Neutrophil (primary cell): ENCODE measurements at regions not wholly inside any gene's neighbourhood (a gene's known extent, or its start where the extent isn't known, plus 50 kb on each side); places are given as distances from the start of the nearest gene placed in this dataset.

ENCODE experiments used
- H3K27ac ChIP-seq: fragments of 200-600 bp; sonication (generic); 2 replicates; pipeline ENCODE4 v1.5.1; 2016; ENCODE audit warnings: mild to moderate bottlenecking, moderate library complexity
- H3K27me3 ChIP-seq: fragments of 200-600 bp; sonication (generic); 2 replicates; pipeline ENCODE4 v1.6.0; 2016; ENCODE audit warnings: mild to moderate bottlenecking
- H3K36me3 ChIP-seq: fragments of 200-600 bp; sonication (generic); 2 replicates; pipeline ENCODE4 v1.5.1; 2017
- H3K4me1 ChIP-seq, 2 experiments: fragments of 200-600 bp in 1 of 2; sonication (generic) in 1 of 2; 1 replicate in 1 of 2; 2 replicates in 1 of 2; pipeline versions ENCODE4 v1.5.1 to v1.6.1; 2013 to 2016; ENCODE audit warnings: low read depth in 1 of 2, low read length in 1 of 2, mild to moderate bottlenecking in 1 of 2, moderate library complexity in 1 of 2; ENCODE audit not compliant: control insufficient read depth in 1 of 2, insufficient read depth in 1 of 2
- H3K4me3 ChIP-seq, 2 experiments: fragments of 200-600 bp in 1 of 2; sonication (generic) in 1 of 2; 1 replicate in 1 of 2; 2 replicates in 1 of 2; pipeline ENCODE4 v1.5.1; 2013 to 2016; ENCODE audit warnings: low read depth in 1 of 2, low read length in 1 of 2, mild to moderate bottlenecking in 1 of 2, moderate library complexity in 1 of 2
- H3K9me3 ChIP-seq: fragments of 200-600 bp; sonication (generic); 2 replicates; pipeline ENCODE4 v1.5.1; 2016
- TF ChIP-seq, protein P1 (sequence below): fragments of 200-600 bp; sonication (generic); IDR thresholded peaks from 2 replicates; pipeline ENCODE4 v1.5.1; 2016; ENCODE audit warnings: antibody characterized with exemption

DNA sequence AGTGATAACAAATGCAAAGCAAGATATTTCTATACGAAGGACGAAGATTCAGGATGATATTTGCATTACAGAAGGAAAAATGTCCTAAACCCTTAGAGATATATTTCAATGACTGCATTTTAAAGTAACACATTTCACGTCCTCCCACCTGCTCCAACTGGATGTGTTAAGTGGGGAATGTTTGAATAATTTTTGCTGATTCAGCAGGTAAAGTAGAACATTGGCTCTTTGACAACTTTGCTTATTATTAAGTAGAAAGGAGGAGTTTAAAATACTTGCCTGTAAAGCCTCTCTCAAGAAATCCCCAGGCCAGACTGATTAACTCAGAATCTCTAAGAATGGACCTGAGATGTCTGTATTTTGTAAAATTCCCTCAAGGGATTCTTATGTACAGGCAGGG is 1165.2 kb upstream of the PRKX start:
- no peaks in the 10 kb centered on the region for H3K36me3 ChIP-seq
- no peaks in the 10 kb centered on the region for H3K4me1 ChIP-seq
- no peaks in the 10 kb centered on the region for H3K9me3 ChIP-seq
- H3K4me3 ChIP-seq = no peak overlapping the region
- H3K27me3 ChIP-seq = no peaks in the 10 kb centered on the region
- no peak overlapping the region for H3K27ac ChIP-seq
- TF ChIP-seq, protein P1, sequence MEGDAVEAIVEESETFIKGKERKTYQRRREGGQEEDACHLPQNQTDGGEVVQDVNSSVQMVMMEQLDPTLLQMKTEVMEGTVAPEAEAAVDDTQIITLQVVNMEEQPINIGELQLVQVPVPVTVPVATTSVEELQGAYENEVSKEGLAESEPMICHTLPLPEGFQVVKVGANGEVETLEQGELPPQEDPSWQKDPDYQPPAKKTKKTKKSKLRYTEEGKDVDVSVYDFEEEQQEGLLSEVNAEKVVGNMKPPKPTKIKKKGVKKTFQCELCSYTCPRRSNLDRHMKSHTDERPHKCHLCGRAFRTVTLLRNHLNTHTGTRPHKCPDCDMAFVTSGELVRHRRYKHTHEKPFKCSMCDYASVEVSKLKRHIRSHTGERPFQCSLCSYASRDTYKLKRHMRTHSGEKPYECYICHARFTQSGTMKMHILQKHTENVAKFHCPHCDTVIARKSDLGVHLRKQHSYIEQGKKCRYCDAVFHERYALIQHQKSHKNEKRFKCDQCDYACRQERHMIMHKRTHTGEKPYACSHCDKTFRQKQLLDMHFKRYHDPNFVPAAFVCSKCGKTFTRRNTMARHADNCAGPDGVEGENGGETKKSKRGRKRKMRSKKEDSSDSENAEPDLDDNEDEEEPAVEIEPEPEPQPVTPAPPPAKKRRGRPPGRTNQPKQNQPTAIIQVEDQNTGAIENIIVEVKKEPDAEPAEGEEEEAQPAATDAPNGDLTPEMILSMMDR = no peak

DNA sequence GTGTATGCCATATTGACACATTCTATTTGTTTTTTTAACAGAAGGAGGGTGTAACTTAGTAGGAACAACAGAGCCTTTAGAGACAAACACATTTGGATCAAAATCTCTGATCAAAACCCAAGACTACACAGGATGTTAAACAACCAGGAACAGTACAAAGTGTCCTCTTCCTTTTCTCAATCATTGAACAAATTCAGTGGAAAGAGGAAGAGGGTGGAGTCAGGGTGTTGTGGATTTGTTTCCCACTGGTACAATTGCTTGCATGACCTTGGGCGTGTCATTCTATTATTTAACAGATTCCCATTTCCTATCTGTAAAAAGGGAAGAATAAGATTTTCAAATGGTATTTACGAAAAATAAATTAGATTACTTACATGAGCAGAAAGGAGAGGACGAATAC is 1162.8 kb upstream of the PRKX start:
- Histone ChIP-seq H3K27ac (no peak overlapping the region), H3K9me3 (no peaks in the 10 kb centered on the region), H3K4me1 (no peaks in the 10 kb centered on the region), H3K27me3 (no peaks in the 10 kb centered on the region), H3K36me3 (no peaks in the 10 kb centered on the region), H3K4me3 (no peak overlapping the region)
- TF ChIP-seq, protein P1 = no peak

DNA sequence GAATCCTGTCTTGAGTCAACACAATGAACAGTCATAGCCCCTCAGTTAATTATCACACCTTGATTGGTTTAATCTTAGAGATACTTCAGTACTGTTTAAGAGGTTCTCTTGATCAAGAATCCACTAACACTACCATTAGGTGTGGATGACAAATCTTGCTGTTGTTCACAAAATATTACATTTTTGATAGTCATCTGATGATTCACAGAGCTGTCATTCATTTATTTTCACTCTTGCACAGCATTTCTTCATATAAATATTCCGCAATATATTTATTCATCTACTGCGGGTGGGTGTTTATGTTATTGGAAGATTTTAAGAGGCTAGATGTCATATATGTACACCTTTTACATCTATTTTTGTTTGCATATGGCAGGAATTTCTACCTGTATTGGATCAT is 1138.1 kb upstream of the PRKX start:
- H3K27me3 ChIP-seq = no peaks in the 10 kb centered on the region
- no peaks in the 10 kb centered on the region for H3K36me3 ChIP-seq
- no peak overlapping the region for H3K4me3 ChIP-seq
- H3K9me3 ChIP-seq = no peaks in the 10 kb centered on the region
- no peaks in the 10 kb centered on the region for H3K4me1 ChIP-seq
- H3K27ac ChIP-seq = no peak overlapping the region
- TF ChIP-seq, protein P1 = no peak

DNA sequence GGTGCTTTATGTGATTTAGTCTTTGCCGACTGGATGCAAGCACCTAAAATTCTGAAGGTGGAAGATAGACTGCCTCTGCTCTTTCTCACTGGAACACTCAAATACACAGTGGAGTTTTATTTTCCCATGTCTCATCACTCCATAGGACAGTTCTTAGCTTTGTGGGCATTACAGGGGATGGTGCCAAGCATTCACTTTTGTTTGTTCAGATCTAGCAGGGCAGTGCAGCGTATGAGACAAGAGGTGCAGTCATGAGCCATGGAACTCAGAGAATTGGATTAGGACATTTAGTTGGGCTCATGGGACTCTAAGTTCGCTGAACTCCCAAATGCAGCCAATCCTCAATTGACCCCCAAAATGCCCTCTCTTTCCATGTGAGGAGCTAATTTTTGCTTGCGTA is 1136.9 kb upstream of the PRKX start:
- Histone ChIP-seq H3K27ac (no peak overlapping the region), H3K4me3 (no peak overlapping the region), H3K4me1 (no peaks in the 10 kb centered on the region), H3K9me3 (no peaks in the 10 kb centered on the region), H3K27me3 (no peaks in the 10 kb centered on the region), H3K36me3 (no peaks in the 10 kb centered on the region)
- TF ChIP-seq, protein P1 = no peak

DNA sequence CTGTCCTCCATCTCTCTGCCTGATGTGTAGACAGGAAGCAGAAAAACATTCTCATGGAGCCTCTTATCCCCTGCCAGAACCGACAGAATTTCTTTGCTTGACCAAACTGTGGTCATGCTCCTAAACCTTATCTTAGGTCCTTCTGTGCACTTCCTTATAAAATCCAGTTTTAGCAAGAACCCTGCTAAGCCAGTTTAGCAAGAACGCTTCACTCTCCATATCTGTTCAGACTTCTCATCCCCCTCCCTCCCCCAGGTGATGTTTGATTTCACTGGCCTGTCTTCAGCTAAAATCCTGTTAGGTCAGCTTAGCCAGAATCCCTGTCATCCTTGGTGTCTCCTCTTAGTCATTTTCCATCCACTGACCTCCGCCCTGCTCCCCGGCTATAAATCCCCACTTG is 1130.9 kb upstream of the PRKX start:
- H3K27ac ChIP-seq = no peak overlapping the region
- H3K27me3 ChIP-seq = no peaks in the 10 kb centered on the region
- no peaks in the 10 kb centered on the region for H3K36me3 ChIP-seq
- no peaks in the 10 kb centered on the region for H3K4me1 ChIP-seq
- no peak overlapping the region for H3K4me3 ChIP-seq
- TF ChIP-seq, protein P1 = no peak
- no peaks in the 10 kb centered on the region for H3K9me3 ChIP-seq

DNA sequence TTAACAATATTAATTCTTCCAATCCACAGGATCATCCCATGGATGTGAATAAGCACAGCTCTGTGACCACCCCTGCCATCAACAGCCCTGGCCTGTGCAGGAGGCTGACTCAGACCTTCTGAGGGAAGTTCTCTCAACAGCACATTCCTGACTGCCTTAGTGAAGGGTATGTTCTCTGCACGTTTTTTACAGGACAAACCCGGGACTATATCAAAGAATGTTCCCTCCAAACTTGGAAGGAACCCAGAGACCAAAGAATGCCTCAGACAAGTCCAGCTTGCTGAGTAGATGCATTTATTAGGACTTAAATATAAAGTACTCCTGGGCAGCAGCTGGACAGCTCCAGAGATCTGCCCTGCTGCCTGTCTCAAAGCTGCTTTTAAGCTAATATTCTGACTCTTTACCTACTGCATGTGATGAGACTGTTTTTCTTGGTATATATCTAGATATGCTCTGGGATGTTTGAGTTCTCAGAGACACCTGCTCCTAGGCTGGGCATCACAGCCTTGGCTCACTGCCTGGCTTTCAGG is 1127.8 kb upstream of the PRKX start:
- Histone ChIP-seq H3K27me3 (no peaks in the 10 kb centered on the region), H3K4me3 (no peak overlapping the region), H3K9me3 (no peaks in the 10 kb centered on the region), H3K27ac (no peak overlapping the region), H3K36me3 (no peaks in the 10 kb centered on the region), H3K4me1 (no peaks in the 10 kb centered on the region)
- TF ChIP-seq, protein P1 = no peak
